ENCODE measurements at regions not wholly inside any gene's neighbourhood (a gene's known extent, or its start where the extent isn't known, plus 50 kb on each side); places are given as distances from the start of the nearest gene placed in this dataset.

GRCh38 chr20:63090052-63090451 is 83.3 kb upstream of the BHLHE23 start:
- no peak overlapping the region for H3K4me3 ChIP-seq (ENCODE audit: control insufficient read depth, low read depth, low read length)
- no peak for TF ChIP-seq CTCF (conservative IDR thresholded peaks at IDR 0.05; ENCODE audit: control insufficient read depth, insufficient read depth, low read depth, low read length)
- DNase-seq (ENCODE audit: low read depth), result no peak

- H3K4me3 ChIP-seq (ENCODE audit: control insufficient read depth, low read depth, low read length), result no peak overlapping the region
Observed at GRCh38 chr20:63089051-63089907, 82.5 kb upstream of the BHLHE23 start.

GRCh38 chr20:63087872-63088680 is 81.3 kb upstream of the BHLHE23 start:
- TF ChIP-seq CTCF (conservative IDR thresholded peaks at IDR 0.05; ENCODE audit: control insufficient read depth, insufficient read depth, low read depth, low read length), result no peak
- no peak overlapping the region for H3K4me3 ChIP-seq (ENCODE audit: control insufficient read depth, low read depth, low read length)
- DNase-seq (ENCODE audit: low read depth), result no peak

More at GRCh38 chr20:63089051-63089907, 82.5 kb upstream of the BHLHE23 start:
- DNase-seq (ENCODE audit: low read depth), result no peak
- TF ChIP-seq CTCF (conservative IDR thresholded peaks at IDR 0.05; ENCODE audit: control insufficient read depth, insufficient read depth, low read depth, low read length), result no peak

- no peak for TF ChIP-seq CTCF (conservative IDR thresholded peaks at IDR 0.05; ENCODE audit: control insufficient read depth, insufficient read depth, low read depth, low read length)
- H3K4me3 ChIP-seq (ENCODE audit: control insufficient read depth, low read depth, low read length), result no peak overlapping the region
Observed at GRCh38 chr20:63087236-63087871, 80.6 kb upstream of the BHLHE23 start.

GRCh38 chr20:63086421-63087235 is 79.9 kb upstream of the BHLHE23 start:
- TF ChIP-seq CTCF (conservative IDR thresholded peaks at IDR 0.05; ENCODE audit: control insufficient read depth, insufficient read depth, low read depth, low read length), result no peak
- no peak overlapping the region for H3K4me3 ChIP-seq (ENCODE audit: control insufficient read depth, low read depth, low read length)
- DNase-seq (ENCODE audit: low read depth), result no peak

More at GRCh38 chr20:63087236-63087871, 80.6 kb upstream of the BHLHE23 start:
- DNase-seq (ENCODE audit: low read depth), result no peak
